Skeletal muscle tissue (tissue), 3 donors: ENCODE measurements at regions not wholly inside any gene's neighbourhood (a gene's known extent, or its start where the extent isn't known, plus 50 kb on each side); places are given as distances from the start of the nearest gene placed in this dataset.

ENCODE experiments used
- H3K27ac ChIP-seq: one replicate; pipeline ENCODE4 v1.7.0; 2013; ENCODE audit warnings: mild to moderate bottlenecking, low read depth, low read length, inconsistent platforms
- H3K27me3 ChIP-seq, 3 donors: one replicate each; pipeline ENCODE4 v1.7.0; 2013; ENCODE audit warnings: low read length in 3 of 3; ENCODE audit not compliant: control insufficient read depth in 3 of 3, insufficient read depth in 3 of 3
- H3K36me3 ChIP-seq, 3 donors: one replicate each; pipeline ENCODE4 v1.7.0; 2013; ENCODE audit warnings: low read length in 3 of 3; ENCODE audit not compliant: control insufficient read depth in 3 of 3, insufficient read depth in 3 of 3
- H3K4me1 ChIP-seq, 3 donors: one replicate each; pipeline ENCODE4 v1.7.0; 2013; ENCODE audit warnings: low read length in 3 of 3, mild to moderate bottlenecking in 3 of 3; ENCODE audit not compliant: control insufficient read depth in 3 of 3, insufficient read depth in 3 of 3
- H3K4me3 ChIP-seq, 3 donors: one replicate each; pipeline ENCODE4 v1.7.0; 2013; ENCODE audit warnings: low read length in 3 of 3
- H3K9ac ChIP-seq, 3 donors: one replicate each; pipeline ENCODE4 v1.7.0; 2013; ENCODE audit warnings: low read length in 3 of 3, mild to moderate bottlenecking in 3 of 3, moderate library complexity in 2 of 3, low read depth in 1 of 3
- H3K9me3 ChIP-seq, 3 donors: one replicate each; pipeline ENCODE4 v1.7.0; 2013; ENCODE audit warnings: low read length in 3 of 3; ENCODE audit not compliant: control insufficient read depth in 3 of 3
- donor health status: Osteomylitis.

DNA sequence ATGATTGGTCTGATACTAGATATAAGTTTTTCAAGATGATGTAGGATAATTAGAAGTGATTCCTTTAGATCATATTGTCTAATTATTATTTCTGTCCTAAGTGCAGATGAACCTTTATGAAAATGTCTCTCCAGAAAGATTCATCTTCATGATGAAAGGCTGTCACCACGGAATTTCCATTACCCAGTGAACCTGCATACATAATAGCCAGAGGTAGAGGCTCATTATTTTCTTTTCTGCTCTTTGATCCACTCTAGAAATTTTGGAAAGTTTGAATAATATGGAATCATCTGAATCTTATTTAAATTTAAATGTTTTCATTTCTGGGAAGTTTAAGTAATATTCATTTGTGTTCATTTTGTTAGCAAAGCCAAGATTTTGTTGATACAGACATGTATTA lies 137.1 kb upstream of the ATP2B1 start:
- H3K9ac ChIP-seq = no peak overlapping the region
- H3K4me3 ChIP-seq = no peak overlapping the region
- H3K4me1 ChIP-seq = no peaks in the 10 kb centered on the region
- H3K36me3 ChIP-seq = no peaks in the 10 kb centered on the region
- no peak overlapping the region for H3K27ac ChIP-seq
- H3K27me3 ChIP-seq = no peaks in the 10 kb centered on the region
- H3K9me3 ChIP-seq = no peaks in the 10 kb centered on the region

DNA sequence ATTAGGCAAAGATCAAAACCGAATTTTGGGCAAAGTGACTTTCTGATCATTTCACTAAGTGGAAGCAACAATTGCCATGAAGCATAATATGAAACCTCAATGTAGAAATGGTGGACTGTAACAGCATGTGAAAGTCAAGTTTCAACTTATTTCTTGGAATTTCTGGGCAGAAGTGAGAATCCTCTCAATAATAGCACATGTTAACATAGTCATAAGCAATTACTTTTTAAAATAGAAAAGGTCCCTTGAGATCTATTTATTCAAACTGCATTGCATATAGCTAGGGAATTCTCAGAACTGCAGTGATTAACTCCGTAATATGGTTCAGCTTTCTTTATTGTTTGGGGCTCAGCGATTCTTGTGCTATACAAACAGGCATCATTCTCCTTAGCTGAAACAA lies 136.7 kb upstream of the ATP2B1 start:
- H3K27ac ChIP-seq = no peak overlapping the region
- H3K4me3 ChIP-seq = no peak overlapping the region
- H3K9me3 ChIP-seq = no peaks in the 10 kb centered on the region
- H3K27me3 ChIP-seq = no peaks in the 10 kb centered on the region
- H3K36me3 ChIP-seq = no peaks in the 10 kb centered on the region
- no peaks in the 10 kb centered on the region for H3K4me1 ChIP-seq
- no peak overlapping the region for H3K9ac ChIP-seq

DNA sequence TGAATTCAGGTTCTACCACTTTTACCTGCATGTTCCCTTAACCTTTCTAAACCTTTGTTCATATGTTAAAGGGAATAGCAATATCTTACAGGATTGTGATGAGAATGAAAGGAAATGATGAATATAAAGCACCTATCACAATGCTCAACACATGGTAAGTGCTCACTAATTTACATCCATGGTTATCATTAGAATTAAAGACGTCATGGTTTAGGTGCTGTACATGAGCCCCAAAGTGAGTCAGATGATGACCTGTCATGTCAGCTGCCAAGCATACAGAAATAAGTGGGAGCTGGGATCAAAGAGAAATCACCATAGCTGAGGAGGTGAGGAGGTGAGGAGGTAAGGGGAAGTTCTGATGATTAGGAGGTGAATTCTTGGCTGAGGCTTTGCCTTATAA lies 135.9 kb upstream of the ATP2B1 start:
- Histone ChIP-seq H3K27ac (no peak overlapping the region), H3K36me3 (no peaks in the 10 kb centered on the region), H3K9me3 (no peaks in the 10 kb centered on the region), H3K27me3 (no peaks in the 10 kb centered on the region), H3K4me3 (no peak overlapping the region), H3K9ac (no peak overlapping the region), H3K4me1 (no peaks in the 10 kb centered on the region)

DNA sequence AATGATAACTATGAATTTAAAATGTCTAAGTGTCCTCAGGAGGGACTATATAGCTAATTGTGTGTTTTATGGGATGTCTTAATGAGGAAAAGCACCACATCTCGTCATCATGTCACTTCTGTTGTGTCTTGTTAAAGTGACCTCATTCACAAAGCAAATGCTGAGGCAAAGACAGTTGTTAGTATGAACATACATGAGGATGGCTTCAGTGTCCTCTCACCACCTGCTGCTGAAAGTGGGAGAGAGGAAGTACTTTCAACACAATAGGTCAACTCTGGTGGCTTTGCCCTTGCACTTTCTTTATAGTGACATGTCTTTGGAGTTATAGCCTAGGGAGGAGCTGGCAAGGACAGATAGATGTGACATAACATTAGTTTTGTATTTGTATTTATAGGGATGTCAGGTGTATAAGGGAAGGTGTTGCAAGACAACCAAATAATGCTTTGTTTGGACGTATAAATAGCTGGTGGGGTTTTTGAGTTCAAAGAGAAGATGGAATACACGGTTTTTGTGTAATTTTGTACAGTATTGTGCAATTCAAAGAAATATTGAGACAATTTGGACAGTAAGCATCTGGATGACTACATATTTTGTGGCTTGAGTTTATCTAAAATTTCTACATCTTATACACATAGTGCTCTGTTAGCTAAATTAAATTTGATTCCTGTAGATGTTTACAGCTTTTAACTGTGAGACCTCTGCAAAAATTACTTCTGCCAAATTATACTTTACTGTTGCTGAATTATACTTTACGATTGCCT lies 131.7 kb upstream of the ATP2B1 start:
- H3K9me3 ChIP-seq = no peaks in the 10 kb centered on the region
- H3K36me3 ChIP-seq = no peaks in the 10 kb centered on the region
- no peaks in the 10 kb centered on the region for H3K4me1 ChIP-seq
- no peaks in the 10 kb centered on the region for H3K27me3 ChIP-seq
- no peak overlapping the region for H3K4me3 ChIP-seq
- no peak overlapping the region for H3K27ac ChIP-seq
- H3K9ac ChIP-seq = no peak overlapping the region

DNA sequence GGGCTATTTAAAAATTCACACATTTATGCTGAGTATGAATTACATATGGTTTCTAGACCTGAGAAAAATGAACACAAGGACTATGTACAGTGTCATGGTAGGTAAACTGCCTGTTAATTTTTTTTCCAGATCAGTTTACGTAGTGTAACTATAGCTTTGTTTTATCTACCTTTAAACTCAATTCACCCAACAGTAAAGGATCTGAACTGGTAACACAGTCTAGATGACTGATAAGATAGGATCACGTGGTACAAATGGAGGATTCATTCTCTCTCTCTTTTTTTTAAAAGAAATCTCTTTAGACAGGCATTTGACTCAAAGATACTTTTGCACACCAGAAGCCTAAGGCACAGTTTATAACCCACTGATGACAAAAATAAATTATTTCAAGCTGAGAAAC lies 130.8 kb upstream of the ATP2B1 start:
- no peak overlapping the region for H3K4me3 ChIP-seq

DNA sequence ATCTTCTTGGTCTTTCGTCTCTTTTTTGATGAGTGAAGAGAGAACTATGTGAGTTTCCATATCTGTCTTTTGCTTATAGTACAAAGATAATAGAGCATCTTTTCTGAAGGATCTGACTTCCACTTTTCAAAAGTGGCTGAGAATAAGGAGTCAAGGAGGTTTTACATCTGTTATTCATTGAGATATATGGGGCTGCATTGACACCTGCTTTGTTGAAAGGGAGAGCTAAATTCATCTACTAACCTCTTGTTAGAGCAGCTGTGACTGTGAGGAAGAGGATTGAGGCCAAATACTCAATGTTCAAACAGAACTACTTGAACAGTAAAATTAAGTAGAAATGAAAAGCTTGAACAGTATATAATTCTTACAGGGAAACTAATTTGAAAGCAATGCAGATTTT lies 130.2 kb upstream of the ATP2B1 start:
- Histone ChIP-seq H3K9me3 (no peaks in the 10 kb centered on the region), H3K27me3 (no peaks in the 10 kb centered on the region)

More for the DNA sequence above, 130.8 kb upstream of the ATP2B1 start:
- Histone ChIP-seq H3K36me3 (no peaks in the 10 kb centered on the region), H3K9me3 (no peaks in the 10 kb centered on the region), H3K9ac (no peak overlapping the region), H3K27ac (no peak overlapping the region), H3K27me3 (no peaks in the 10 kb centered on the region), H3K4me1 (no peaks in the 10 kb centered on the region)

DNA sequence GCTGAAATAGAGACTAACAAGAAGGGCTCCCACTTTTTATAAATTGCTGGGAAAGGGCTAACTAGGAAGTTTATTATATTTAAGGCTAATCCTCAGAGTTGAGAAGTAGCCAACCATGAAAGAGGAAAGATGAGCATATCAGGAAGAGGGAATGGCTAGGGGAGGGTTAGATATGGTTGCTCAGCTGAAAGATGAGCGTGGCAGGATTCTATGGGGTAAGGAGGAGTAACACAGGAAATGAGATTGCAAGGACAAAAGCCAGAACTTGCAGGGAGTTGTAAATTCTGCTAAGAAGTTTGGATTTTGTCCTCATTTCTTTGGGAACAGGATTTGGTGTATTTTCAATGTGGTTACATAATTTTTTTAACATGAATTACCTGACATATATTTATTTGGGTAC lies 127.4 kb upstream of the ATP2B1 start:
- H3K9ac ChIP-seq = no peak overlapping the region
- no peaks in the 10 kb centered on the region for H3K4me1 ChIP-seq
- H3K9me3 ChIP-seq = no peaks in the 10 kb centered on the region
- no peak overlapping the region for H3K4me3 ChIP-seq
- no peaks in the 10 kb centered on the region for H3K36me3 ChIP-seq
- H3K27ac ChIP-seq = no peak overlapping the region
- no peaks in the 10 kb centered on the region for H3K27me3 ChIP-seq

More for the DNA sequence above, 130.2 kb upstream of the ATP2B1 start:
- no peaks in the 10 kb centered on the region for H3K36me3 ChIP-seq
- H3K4me3 ChIP-seq = no peak overlapping the region
- no peaks in the 10 kb centered on the region for H3K4me1 ChIP-seq
- no peak overlapping the region for H3K9ac ChIP-seq
- H3K27ac ChIP-seq = no peak overlapping the region

DNA sequence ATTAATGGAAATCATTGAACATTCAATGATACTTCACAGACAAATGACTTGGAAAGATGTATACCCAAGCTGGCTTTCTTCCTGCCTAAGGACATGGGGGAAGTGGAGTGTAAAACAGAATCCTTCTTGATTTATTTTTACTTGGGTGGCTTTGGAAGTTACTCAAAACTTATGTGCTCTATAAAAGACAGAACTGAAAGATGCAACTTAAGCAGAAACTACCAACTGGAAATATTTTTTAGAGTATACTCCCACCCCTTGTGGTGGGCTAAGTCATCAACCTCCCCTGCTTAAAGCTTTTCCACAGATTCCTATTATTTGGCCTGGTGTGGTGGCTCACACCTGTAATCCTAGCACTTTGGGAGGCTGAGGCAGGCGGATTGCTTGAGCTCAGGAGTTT lies 126.0 kb upstream of the ATP2B1 start:
- Histone ChIP-seq H3K9ac (no peak overlapping the region), H3K27me3 (no peaks in the 10 kb centered on the region), H3K4me1 (no peaks in the 10 kb centered on the region), H3K4me3 (no peak overlapping the region), H3K27ac (no peak overlapping the region), H3K36me3 (no peaks in the 10 kb centered on the region), H3K9me3 (no peaks in the 10 kb centered on the region)

DNA sequence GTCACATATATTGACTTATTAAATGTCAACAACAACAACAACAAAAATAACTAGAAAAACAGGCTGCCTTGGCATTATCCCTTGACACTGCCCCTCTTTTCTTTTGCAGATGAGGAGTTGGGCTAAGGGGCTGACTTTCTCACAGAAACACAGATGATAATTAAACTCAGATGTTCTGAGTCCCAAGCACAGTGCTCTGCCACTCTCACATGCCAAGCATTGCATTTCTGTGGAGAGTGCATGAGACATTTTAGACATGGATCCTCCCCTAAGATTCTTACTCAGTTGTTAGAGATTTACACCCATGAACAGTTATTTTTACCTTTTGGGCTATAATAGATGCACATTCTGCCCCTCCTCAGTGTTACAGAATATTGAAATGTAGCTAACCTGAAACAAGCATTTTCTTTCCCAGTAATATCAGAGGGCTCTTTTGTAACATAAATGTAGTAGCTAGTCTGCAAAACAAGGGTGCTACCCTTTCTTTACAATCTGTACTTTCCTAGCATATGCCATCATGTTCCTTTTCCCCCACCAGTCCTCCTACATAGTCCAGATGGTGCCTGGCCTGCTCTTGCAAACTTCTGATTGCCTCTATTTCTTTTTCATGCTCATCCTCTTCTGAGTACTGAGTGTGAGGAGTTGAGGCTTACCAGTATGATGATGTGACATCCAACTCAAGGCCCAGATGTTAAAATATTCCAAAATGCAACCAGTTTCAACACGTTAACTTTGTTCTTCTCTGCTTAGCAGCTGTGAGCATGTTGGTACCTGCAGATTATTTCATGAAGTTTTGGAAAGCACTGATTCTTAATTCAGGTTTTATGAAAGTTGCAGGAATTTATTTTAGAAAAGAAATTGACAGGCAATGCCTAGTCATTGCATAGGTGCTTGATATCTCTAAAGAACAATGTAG lies 125.0 kb upstream of the ATP2B1 start:
- Histone ChIP-seq H3K9me3 (no peaks in the 10 kb centered on the region), H3K4me3 (no peak overlapping the region), H3K36me3 (no peaks in the 10 kb centered on the region), H3K4me1 (no peaks in the 10 kb centered on the region), H3K9ac (no peak overlapping the region), H3K27ac (no peak overlapping the region), H3K27me3 (no peaks in the 10 kb centered on the region)

DNA sequence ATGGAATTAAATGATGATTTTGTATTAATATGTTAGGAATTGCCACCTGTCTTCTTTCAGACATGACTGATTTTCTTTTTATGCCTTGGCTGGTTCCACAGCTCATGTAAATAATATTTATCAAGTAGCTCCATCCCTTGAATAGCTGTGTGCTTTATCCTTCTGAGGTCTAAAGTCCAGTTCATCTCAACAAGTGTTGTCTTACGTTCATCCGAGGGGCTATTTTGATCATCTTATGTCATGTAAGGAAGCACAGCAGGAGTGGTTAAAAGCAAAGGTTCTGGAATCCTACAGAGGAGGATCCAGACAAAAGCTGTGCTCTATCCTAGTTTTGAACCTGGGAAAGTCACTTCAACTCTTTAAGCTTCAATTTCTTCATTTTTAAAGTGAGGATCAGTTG lies 123.7 kb upstream of the ATP2B1 start:
- H3K9me3 ChIP-seq = no peaks in the 10 kb centered on the region
- no peaks in the 10 kb centered on the region for H3K4me1 ChIP-seq
- no peaks in the 10 kb centered on the region for H3K27me3 ChIP-seq
- no peak overlapping the region for H3K9ac ChIP-seq
- no peak overlapping the region for H3K4me3 ChIP-seq
- H3K27ac ChIP-seq = no peak overlapping the region
- no peaks in the 10 kb centered on the region for H3K36me3 ChIP-seq
